Panc1 (cell line): ENCODE measurements at regions not wholly inside any gene's neighbourhood (a gene's known extent, or its start where the extent isn't known, plus 50 kb on each side); places are given as distances from the start of the nearest gene placed in this dataset.

ENCODE experiments used
- ATAC-seq: fragments of 200-7000 bp; cut with Tn5 transposase; 2 replicates; pipeline ENCODE4 v1.9.1; 2020; ENCODE audit warnings: mild to moderate bottlenecking, moderate library complexity
- BruUV-seq: library from RNA; stranded (reverse); fragments of 400-500 nt; replicated peaks from 2 replicates; lab custom pipeline; 2021; lab: Mats Ljungman, UMichigan
- CTCF ChIA-PET: fragments of 300-600 bp; sonication (Branson Sonifier 250); formaldehyde crosslinking; loops from one replicate; lab custom pipeline; 2022; ENCODE audit warnings: antibody characterized with exemption; lab: Charles Lee
- POLR2A ChIA-PET: fragments of 300-600 bp; sonication (Branson Sonifier 250); formaldehyde crosslinking; loops from one replicate; lab custom pipeline; 2022; ENCODE audit warnings: antibody characterized with exemption; lab: Charles Lee
- DNase-seq: peaks from one replicate; pipeline ENCODE4 v3.0.0-alpha.2; 2010; ENCODE audit warnings: low read depth, low spot score
- H3K27ac ChIP-seq: 2 replicates; pipeline ENCODE4 v1.5.1; 2011; ENCODE audit warnings: mild to moderate bottlenecking, low read length, inconsistent platforms
- H3K27me3 ChIP-seq: fragments of 200-500 bp; sonication (Bioruptor generic); 2 replicates; pipeline ENCODE4 v1.6.0; 2014; ENCODE audit warnings: low read length, inconsistent platforms; ENCODE audit not compliant: control insufficient read depth, insufficient read depth
- H3K36me3 ChIP-seq: fragments of 200-500 bp; sonication (Bioruptor generic); 2 replicates; pipeline ENCODE4 v1.5.1; 2014; ENCODE audit warnings: inconsistent platforms, mild to moderate bottlenecking, low read length, moderate library complexity; ENCODE audit not compliant: control insufficient read depth, insufficient read depth
- H3K4me1 ChIP-seq: 2 replicates; pipeline ENCODE4 v1.5.1; 2011; ENCODE audit warnings: inconsistent platforms, mild to moderate bottlenecking, low read length, moderate library complexity; ENCODE audit not compliant: control insufficient read depth, insufficient read depth
- H3K4me3 ChIP-seq, 2 experiments: 2 replicates each; pipeline ENCODE4 v1.5.1; 2011 to 2012; ENCODE audit warnings: low read depth in 2 of 2, low read length in 2 of 2, mild to moderate bottlenecking in 2 of 2, inconsistent platforms in 1 of 2, moderate library complexity in 1 of 2
- H3K9me3 ChIP-seq: fragments of 200-500 bp; sonication (Bioruptor generic); 2 replicates; pipeline ENCODE4 v1.5.1; 2014; ENCODE audit warnings: low read depth, mild to moderate bottlenecking, inconsistent platforms, low read length, moderate library complexity; ENCODE audit not compliant: control insufficient read depth, insufficient read depth
- POLR2AphosphoS5 ChIP-seq: IDR thresholded peaks from 2 replicates; pipeline ENCODE4 v1.6.1; 2012; ENCODE audit warnings: mild to moderate bottlenecking, low read depth, low read length, moderate library complexity
- SIN3A ChIP-seq: IDR thresholded peaks from 2 replicates; pipeline ENCODE4 v1.6.1; 2012; ENCODE audit warnings: low read depth, mild to moderate bottlenecking, low read length, moderate library complexity, borderline replicate concordance; ENCODE audit not compliant: insufficient read depth
- TCF7L2 ChIP-seq: IDR thresholded peaks from 2 replicates; pipeline ENCODE4 v1.6.1; 2011; ENCODE audit warnings: mild to moderate bottlenecking, low read depth, low read length, inconsistent platforms
- in situ Hi-C: cut with HindIII; loops from 2 replicates; pipeline ENCODE4 v1.10.0; 2016; ENCODE audit warnings: low sequenced_read_pairs, low pct_unique_long_range_greater_than_20kb
- intact Hi-C: fragments of 100-400 bp; cut with micrococcal nuclease; formaldehyde crosslinking; loops from one replicate; pipeline ENCODE4 v1.10.0; 2022; ENCODE audit not compliant: unreplicated experiment
- TF ChIP-seq, protein P1 (sequence below): fragments of 450-650 bp; IDR thresholded peaks from 2 replicates; pipeline ENCODE4 v1.5.1; 2017; ENCODE audit warnings: mild to moderate bottlenecking
- TF ChIP-seq, protein P2 (sequence below), 2 experiments: IDR thresholded peaks; 2 replicates each; pipeline ENCODE4 v1.6.1; 2011 to 2012; ENCODE audit warnings: low read depth in 2 of 2, control low read depth in 1 of 2, low read length in 1 of 2, mild to moderate bottlenecking in 1 of 2, moderate library complexity in 1 of 2; ENCODE audit not compliant: insufficient read depth in 1 of 2

- in situ Hi-C loops = no loop called here
- no TSS peak for BruUV-seq
- intact Hi-C loops = no loop called here
- ATAC-seq = no peak
- no peak for DNase-seq
- H3K27me3 ChIP-seq = peaks cover 5% of the 10 kb centered on the region; the same call in 1 of the 2 replicates
- H3K27ac ChIP-seq = no peak overlapping the region
- no peak overlapping the region for H3K4me3 ChIP-seq
- H3K36me3 ChIP-seq = no peaks in the 10 kb centered on the region
- ChIA-PET POLR2A (no interaction called here), CTCF (no interaction called here)
- no peaks in the 10 kb centered on the region for H3K9me3 ChIP-seq
- TF ChIP-seq, protein P1, sequence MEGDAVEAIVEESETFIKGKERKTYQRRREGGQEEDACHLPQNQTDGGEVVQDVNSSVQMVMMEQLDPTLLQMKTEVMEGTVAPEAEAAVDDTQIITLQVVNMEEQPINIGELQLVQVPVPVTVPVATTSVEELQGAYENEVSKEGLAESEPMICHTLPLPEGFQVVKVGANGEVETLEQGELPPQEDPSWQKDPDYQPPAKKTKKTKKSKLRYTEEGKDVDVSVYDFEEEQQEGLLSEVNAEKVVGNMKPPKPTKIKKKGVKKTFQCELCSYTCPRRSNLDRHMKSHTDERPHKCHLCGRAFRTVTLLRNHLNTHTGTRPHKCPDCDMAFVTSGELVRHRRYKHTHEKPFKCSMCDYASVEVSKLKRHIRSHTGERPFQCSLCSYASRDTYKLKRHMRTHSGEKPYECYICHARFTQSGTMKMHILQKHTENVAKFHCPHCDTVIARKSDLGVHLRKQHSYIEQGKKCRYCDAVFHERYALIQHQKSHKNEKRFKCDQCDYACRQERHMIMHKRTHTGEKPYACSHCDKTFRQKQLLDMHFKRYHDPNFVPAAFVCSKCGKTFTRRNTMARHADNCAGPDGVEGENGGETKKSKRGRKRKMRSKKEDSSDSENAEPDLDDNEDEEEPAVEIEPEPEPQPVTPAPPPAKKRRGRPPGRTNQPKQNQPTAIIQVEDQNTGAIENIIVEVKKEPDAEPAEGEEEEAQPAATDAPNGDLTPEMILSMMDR = no peak
- TF ChIP-seq TCF7L2 (no peak), SIN3A (no peak), POLR2AphosphoS5 (no peak)
- TF ChIP-seq, protein P2, sequence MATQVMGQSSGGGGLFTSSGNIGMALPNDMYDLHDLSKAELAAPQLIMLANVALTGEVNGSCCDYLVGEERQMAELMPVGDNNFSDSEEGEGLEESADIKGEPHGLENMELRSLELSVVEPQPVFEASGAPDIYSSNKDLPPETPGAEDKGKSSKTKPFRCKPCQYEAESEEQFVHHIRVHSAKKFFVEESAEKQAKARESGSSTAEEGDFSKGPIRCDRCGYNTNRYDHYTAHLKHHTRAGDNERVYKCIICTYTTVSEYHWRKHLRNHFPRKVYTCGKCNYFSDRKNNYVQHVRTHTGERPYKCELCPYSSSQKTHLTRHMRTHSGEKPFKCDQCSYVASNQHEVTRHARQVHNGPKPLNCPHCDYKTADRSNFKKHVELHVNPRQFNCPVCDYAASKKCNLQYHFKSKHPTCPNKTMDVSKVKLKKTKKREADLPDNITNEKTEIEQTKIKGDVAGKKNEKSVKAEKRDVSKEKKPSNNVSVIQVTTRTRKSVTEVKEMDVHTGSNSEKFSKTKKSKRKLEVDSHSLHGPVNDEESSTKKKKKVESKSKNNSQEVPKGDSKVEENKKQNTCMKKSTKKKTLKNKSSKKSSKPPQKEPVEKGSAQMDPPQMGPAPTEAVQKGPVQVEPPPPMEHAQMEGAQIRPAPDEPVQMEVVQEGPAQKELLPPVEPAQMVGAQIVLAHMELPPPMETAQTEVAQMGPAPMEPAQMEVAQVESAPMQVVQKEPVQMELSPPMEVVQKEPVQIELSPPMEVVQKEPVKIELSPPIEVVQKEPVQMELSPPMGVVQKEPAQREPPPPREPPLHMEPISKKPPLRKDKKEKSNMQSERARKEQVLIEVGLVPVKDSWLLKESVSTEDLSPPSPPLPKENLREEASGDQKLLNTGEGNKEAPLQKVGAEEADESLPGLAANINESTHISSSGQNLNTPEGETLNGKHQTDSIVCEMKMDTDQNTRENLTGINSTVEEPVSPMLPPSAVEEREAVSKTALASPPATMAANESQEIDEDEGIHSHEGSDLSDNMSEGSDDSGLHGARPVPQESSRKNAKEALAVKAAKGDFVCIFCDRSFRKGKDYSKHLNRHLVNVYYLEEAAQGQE (IDR thresholded peaks at IDR 0.05; ENCODE audit: insufficient read depth in 1 of 2, low read depth in 2 of 2, low read length in 1 of 2) = no peak
- H3K4me1 ChIP-seq = no peaks in the 10 kb centered on the region
Observed at GRCh38 chr1:14259191-14259757, 339.2 kb upstream of the KAZN start.

- POLR2A ChIA-PET = no interaction called here
- no TSS peak for BruUV-seq
- H3K36me3 ChIP-seq = no peaks in the 10 kb centered on the region
- H3K4me1 ChIP-seq = no peaks in the 10 kb centered on the region
- no peak for DNase-seq
- in situ Hi-C loops (no loop called here), intact Hi-C loops (no loop called here)
- H3K27me3 ChIP-seq = peaks cover 8% of the 10 kb centered on the region; the same call in 1 of the 2 replicates
- no peak overlapping the region for H3K4me3 ChIP-seq
- H3K9me3 ChIP-seq = no peaks in the 10 kb centered on the region
- no peak for ATAC-seq
- TF ChIP-seq SIN3A = no peak
- TF ChIP-seq, protein P2 (IDR thresholded peaks at IDR 0.05; ENCODE audit: insufficient read depth in 1 of 2, low read depth in 2 of 2, low read length in 1 of 2) = no peak
- TF ChIP-seq, protein P1 = no peak
- TF ChIP-seq TCF7L2 = no peak
- TF ChIP-seq POLR2AphosphoS5 = no peak
- CTCF ChIA-PET = no interaction called here
- no peak overlapping the region for H3K27ac ChIP-seq
Observed at GRCh38 chr1:14260480-14260879, 338.0 kb upstream of the KAZN start.
